ENCODE measurements at regions not wholly inside any gene's neighbourhood (a gene's known extent, or its start where the extent isn't known, plus 50 kb on each side); places are given as distances from the start of the nearest gene placed in this dataset.

DNA sequence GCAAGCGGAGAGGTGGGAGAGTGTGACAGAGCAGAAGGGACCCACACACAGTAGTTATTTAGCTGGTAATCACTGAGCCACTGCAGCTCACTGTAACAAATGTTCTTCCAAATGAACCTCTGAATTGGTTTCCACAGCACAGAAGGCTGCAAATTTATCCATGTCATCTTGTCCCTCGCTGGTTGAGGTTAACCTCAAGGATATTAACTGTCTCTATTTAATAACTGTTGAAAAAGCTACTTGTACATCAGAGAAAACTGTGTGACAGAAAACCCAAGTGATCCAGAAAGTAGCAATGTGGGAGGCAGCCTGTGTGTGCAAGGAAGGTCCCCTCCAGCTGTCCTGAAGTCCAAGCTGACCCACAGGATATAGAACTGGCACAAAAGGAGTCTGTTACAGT lies 153.6 kb downstream of the DSEL start:
- peak overlapping the region; percentile 73 for H2AK5ac ChIP-seq (ENCODE audit: low read length, severe bottlenecking)
- 100% methylated on average over 1 of the region's 2 CpGs for WGBS
- H2BK5ac ChIP-seq (ENCODE audit: low read depth, low read length, poor library complexity, severe bottlenecking): no peak overlapping the region
- H3K4ac ChIP-seq (ENCODE audit: low read depth in 1 of 2, low read length in 2 of 2): peak overlapping the region in 1 of 2 experiments; percentile 37
- no peaks in the 10 kb centered on the region for H3K9me3 ChIP-seq (ENCODE audit: control insufficient read depth, low read length)
- H3K23ac ChIP-seq (ENCODE audit: low read length in 2 of 2): no peak overlapping the region
- peak overlapping the region in 1 of 2 experiments; percentile 93 for H2BK12ac ChIP-seq (ENCODE audit: low read length in 2 of 2)
- H3K79me1 ChIP-seq (replicated peaks; ENCODE audit: low read length, poor library complexity, severe bottlenecking): no peaks in the 10 kb centered on the region
- H2BK120ac ChIP-seq (ENCODE audit: low read depth, low read length): no peak overlapping the region
- no peak overlapping the region for H3K27ac ChIP-seq (ENCODE audit: low read length, poor library complexity, severe bottlenecking)
- no peak overlapping the region for H3K4me3 ChIP-seq (ENCODE audit: insufficient read depth in 1 of 2, low read depth in 1 of 2, low read length in 2 of 2)
- H2AFZ ChIP-seq (ENCODE audit: low read depth, low read length): no peak overlapping the region
- no peaks in the 10 kb centered on the region for H3K4me1 ChIP-seq (ENCODE audit: control insufficient read depth, insufficient read depth, low read depth, low read length)
- H4K8ac ChIP-seq (ENCODE audit: low read length): peak overlapping the region; percentile 60
- H3K14ac ChIP-seq (ENCODE audit: low read length in 2 of 2): no peak overlapping the region
- no peak overlapping the region for H2BK15ac ChIP-seq (ENCODE audit: low read depth, poor library complexity, severe bottlenecking)
- H3K9ac ChIP-seq (ENCODE audit: low read length): no peak overlapping the region
- H3K18ac ChIP-seq (ENCODE audit: low read depth in 1 of 2, low read length in 2 of 2): peak overlapping the region in 1 of 2 experiments; percentile 91
- no peak overlapping the region for H4K91ac ChIP-seq (ENCODE audit: low read length)
- no peaks in the 10 kb centered on the region for H3K27me3 ChIP-seq (ENCODE audit: control insufficient read depth in 1 of 2, insufficient read depth in 1 of 2, low read length in 2 of 2)
- H3K36me3 ChIP-seq (ENCODE audit: control insufficient read depth in 1 of 2, insufficient read depth in 2 of 2, low read depth in 1 of 2, low read length in 2 of 2): no peaks in the 10 kb centered on the region
- DNase-seq: no peak
- H3K4me2 ChIP-seq (ENCODE audit: low read length, poor library complexity, severe bottlenecking): no peak overlapping the region

- H2BK15ac ChIP-seq (ENCODE audit: low read depth, poor library complexity, severe bottlenecking): no peak overlapping the region
- no peak overlapping the region for H3K23ac ChIP-seq (ENCODE audit: low read length in 2 of 2)
- no peaks in the 10 kb centered on the region for H3K79me1 ChIP-seq (replicated peaks; ENCODE audit: low read length, poor library complexity, severe bottlenecking)
- no peaks in the 10 kb centered on the region for H3K27me3 ChIP-seq (ENCODE audit: control insufficient read depth in 1 of 2, insufficient read depth in 1 of 2, low read length in 2 of 2)
- H2AK5ac ChIP-seq (ENCODE audit: low read length, severe bottlenecking): no peak overlapping the region
- no peak overlapping the region for H4K8ac ChIP-seq (ENCODE audit: low read length)
- H2BK5ac ChIP-seq (ENCODE audit: low read depth, low read length, poor library complexity, severe bottlenecking): no peak overlapping the region
- peak overlapping the region; percentile 97 for H3K27ac ChIP-seq (ENCODE audit: low read length, poor library complexity, severe bottlenecking)
- H3K4me3 ChIP-seq (ENCODE audit: insufficient read depth in 1 of 2, low read depth in 1 of 2, low read length in 2 of 2): peak overlapping the region in 1 of 2 experiments; percentile 70
- H3K36me3 ChIP-seq (ENCODE audit: control insufficient read depth in 1 of 2, insufficient read depth in 2 of 2, low read depth in 1 of 2, low read length in 2 of 2): no peaks in the 10 kb centered on the region
- H4K91ac ChIP-seq (ENCODE audit: low read length): no peak overlapping the region
- peak overlapping the region; percentile 76 for H3K9ac ChIP-seq (ENCODE audit: low read length)
- H2BK12ac ChIP-seq (ENCODE audit: low read length in 2 of 2): no peak overlapping the region
- H3K9me3 ChIP-seq (ENCODE audit: control insufficient read depth, low read length): no peaks in the 10 kb centered on the region
- H2AFZ ChIP-seq (ENCODE audit: low read depth, low read length): no peak overlapping the region
- no peak overlapping the region for H3K14ac ChIP-seq (ENCODE audit: low read length in 2 of 2)
- no peak overlapping the region for H3K18ac ChIP-seq (ENCODE audit: low read depth in 1 of 2, low read length in 2 of 2)
- peak; percentile 98 for DNase-seq
- no peak overlapping the region for H2BK120ac ChIP-seq (ENCODE audit: low read depth, low read length)
- 7% methylated on average over 7 of the region's 8 CpGs for WGBS
- H3K4me2 ChIP-seq (ENCODE audit: low read length, poor library complexity, severe bottlenecking): peak overlapping the region; percentile 56
- H3K4me1 ChIP-seq (ENCODE audit: control insufficient read depth, insufficient read depth, low read depth, low read length): no peaks in the 10 kb centered on the region
- no peak overlapping the region for H3K4ac ChIP-seq (ENCODE audit: low read depth in 1 of 2, low read length in 2 of 2)
Observed at GRCh38 chr18:67359873-67360838, 156.4 kb downstream of the DSEL start.

DNA sequence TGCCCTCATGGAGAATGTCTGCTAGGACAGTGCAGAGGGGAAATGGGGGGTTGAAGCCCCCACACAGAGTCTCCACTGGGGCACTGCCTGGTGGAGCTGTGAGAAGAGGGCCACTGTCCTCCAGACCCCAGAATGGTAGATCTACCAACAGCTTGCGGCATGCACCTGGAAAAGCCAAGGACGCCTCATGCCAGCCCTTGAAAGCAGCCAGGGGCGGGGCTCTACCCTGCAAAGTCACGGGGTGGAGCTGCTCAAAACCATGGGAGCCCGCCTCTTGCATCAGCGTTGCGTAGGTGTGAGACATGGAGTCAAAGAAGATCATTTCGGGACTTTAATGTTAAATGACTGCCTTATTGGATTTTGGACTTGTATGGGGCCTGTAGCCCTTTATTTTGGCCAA lies 157.6 kb downstream of the DSEL start:
- Histone ChIP-seq H3K23ac (ENCODE audit: low read length in 2 of 2) (no peak overlapping the region), H3K4me3 (ENCODE audit: insufficient read depth in 1 of 2, low read depth in 1 of 2, low read length in 2 of 2) (no peak overlapping the region), H3K79me1 (replicated peaks; ENCODE audit: low read length, poor library complexity, severe bottlenecking) (no peaks in the 10 kb centered on the region), H2BK12ac (ENCODE audit: low read length in 2 of 2) (peak overlapping the region; percentile 98 to 99), H3K36me3 (ENCODE audit: control insufficient read depth in 1 of 2, insufficient read depth in 2 of 2, low read depth in 1 of 2, low read length in 2 of 2) (no peaks in the 10 kb centered on the region), H3K9ac (ENCODE audit: low read length) (no peak overlapping the region), H2AK5ac (ENCODE audit: low read length, severe bottlenecking) (peak overlapping the region; percentile 47), H3K14ac (ENCODE audit: low read length in 2 of 2) (no peak overlapping the region), H2BK120ac (ENCODE audit: low read depth, low read length) (peak overlapping the region; percentile 86), H3K4me1 (ENCODE audit: control insufficient read depth, insufficient read depth, low read depth, low read length) (no peaks in the 10 kb centered on the region), H3K18ac (ENCODE audit: low read depth in 1 of 2, low read length in 2 of 2) (peak overlapping the region; percentile 61 to 85), H4K8ac (ENCODE audit: low read length) (peak overlapping the region; percentile 8), H3K27me3 (ENCODE audit: control insufficient read depth in 1 of 2, insufficient read depth in 1 of 2, low read length in 2 of 2) (no peaks in the 10 kb centered on the region), H3K27ac (ENCODE audit: low read length, poor library complexity, severe bottlenecking) (no peak overlapping the region), H3K4me2 (ENCODE audit: low read length, poor library complexity, severe bottlenecking) (no peak overlapping the region), H3K9me3 (ENCODE audit: control insufficient read depth, low read length) (no peaks in the 10 kb centered on the region), H2AFZ (ENCODE audit: low read depth, low read length) (no peak overlapping the region), H4K91ac (ENCODE audit: low read length) (peak overlapping the region; percentile 55), H3K4ac (ENCODE audit: low read depth in 1 of 2, low read length in 2 of 2) (peak overlapping the region in 1 of 2 experiments; percentile 34), H2BK15ac (ENCODE audit: low read depth, poor library complexity, severe bottlenecking) (no peak overlapping the region), H2BK5ac (ENCODE audit: low read depth, low read length, poor library complexity, severe bottlenecking) (no peak overlapping the region)
- 95% methylated on average over 8 of the region's 8 CpGs for WGBS
- no peak for DNase-seq

DNA sequence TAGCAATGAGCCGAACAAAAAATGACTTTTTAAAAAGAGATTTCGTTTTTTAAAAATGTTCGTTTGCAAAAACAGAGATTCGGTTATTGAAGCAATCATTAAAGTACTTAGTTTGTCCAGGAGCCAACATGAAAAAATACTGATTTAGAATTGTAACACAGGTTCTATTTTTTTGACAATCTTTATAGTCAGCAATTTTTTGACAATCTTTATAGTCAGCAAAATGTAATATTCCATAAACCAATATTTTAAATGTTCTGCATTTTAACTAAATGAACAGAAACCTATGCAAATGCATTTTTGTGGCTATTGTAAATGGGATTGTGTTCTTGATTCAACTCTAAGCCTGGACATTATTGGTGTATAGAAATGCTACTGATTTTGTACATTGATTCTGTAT lies 161.8 kb downstream of the DSEL start:
- Histone ChIP-seq H2AFZ (ENCODE audit: low read depth, low read length) (no peak overlapping the region), H3K9me3 (ENCODE audit: control insufficient read depth, low read length) (no peaks in the 10 kb centered on the region)
- 100% methylated on average over 3 of the region's 4 CpGs for WGBS

More for the DNA sequence above, 161.8 kb downstream of the DSEL start:
- no peaks in the 10 kb centered on the region for H3K36me3 ChIP-seq (ENCODE audit: control insufficient read depth in 1 of 2, insufficient read depth in 2 of 2, low read depth in 1 of 2, low read length in 2 of 2)
- no peak overlapping the region for H3K18ac ChIP-seq (ENCODE audit: low read depth in 1 of 2, low read length in 2 of 2)
- H3K79me1 ChIP-seq (replicated peaks; ENCODE audit: low read length, poor library complexity, severe bottlenecking): no peaks in the 10 kb centered on the region
- DNase-seq: no peak
- H2BK12ac ChIP-seq (ENCODE audit: low read length in 2 of 2): no peak overlapping the region
- no peak overlapping the region for H3K4ac ChIP-seq (ENCODE audit: low read depth in 1 of 2, low read length in 2 of 2)
- H3K4me3 ChIP-seq (ENCODE audit: insufficient read depth in 1 of 2, low read depth in 1 of 2, low read length in 2 of 2): no peak overlapping the region
- H2BK15ac ChIP-seq (ENCODE audit: low read depth, poor library complexity, severe bottlenecking): no peak overlapping the region
- no peak overlapping the region for H3K23ac ChIP-seq (ENCODE audit: low read length in 2 of 2)
- H3K27ac ChIP-seq (ENCODE audit: low read length, poor library complexity, severe bottlenecking): no peak overlapping the region
- no peak overlapping the region for H4K91ac ChIP-seq (ENCODE audit: low read length)
- H2BK5ac ChIP-seq (ENCODE audit: low read depth, low read length, poor library complexity, severe bottlenecking): no peak overlapping the region
- no peaks in the 10 kb centered on the region for H3K4me1 ChIP-seq (ENCODE audit: control insufficient read depth, insufficient read depth, low read depth, low read length)
- H4K8ac ChIP-seq (ENCODE audit: low read length): no peak overlapping the region
- H2AK5ac ChIP-seq (ENCODE audit: low read length, severe bottlenecking): no peak overlapping the region
- no peak overlapping the region for H3K9ac ChIP-seq (ENCODE audit: low read length)
- H3K4me2 ChIP-seq (ENCODE audit: low read length, poor library complexity, severe bottlenecking): no peak overlapping the region
- no peaks in the 10 kb centered on the region for H3K27me3 ChIP-seq (ENCODE audit: control insufficient read depth in 1 of 2, insufficient read depth in 1 of 2, low read length in 2 of 2)
- H3K14ac ChIP-seq (ENCODE audit: low read length in 2 of 2): no peak overlapping the region
- H2BK120ac ChIP-seq (ENCODE audit: low read depth, low read length): no peak overlapping the region

All from mesenchymal stem cell (in vitro differentiated cells and primary cell).